ENCODE measurements at regions not wholly inside any gene's neighbourhood (a gene's known extent, or its start where the extent isn't known, plus 50 kb on each side); places are given as distances from the start of the nearest gene placed in this dataset.
"Not testable (repeated sequence)": the region's sequence is repeated elsewhere in the genome, so short reads cannot be mapped to it uniquely, and the experiment has no call there.

DNA sequence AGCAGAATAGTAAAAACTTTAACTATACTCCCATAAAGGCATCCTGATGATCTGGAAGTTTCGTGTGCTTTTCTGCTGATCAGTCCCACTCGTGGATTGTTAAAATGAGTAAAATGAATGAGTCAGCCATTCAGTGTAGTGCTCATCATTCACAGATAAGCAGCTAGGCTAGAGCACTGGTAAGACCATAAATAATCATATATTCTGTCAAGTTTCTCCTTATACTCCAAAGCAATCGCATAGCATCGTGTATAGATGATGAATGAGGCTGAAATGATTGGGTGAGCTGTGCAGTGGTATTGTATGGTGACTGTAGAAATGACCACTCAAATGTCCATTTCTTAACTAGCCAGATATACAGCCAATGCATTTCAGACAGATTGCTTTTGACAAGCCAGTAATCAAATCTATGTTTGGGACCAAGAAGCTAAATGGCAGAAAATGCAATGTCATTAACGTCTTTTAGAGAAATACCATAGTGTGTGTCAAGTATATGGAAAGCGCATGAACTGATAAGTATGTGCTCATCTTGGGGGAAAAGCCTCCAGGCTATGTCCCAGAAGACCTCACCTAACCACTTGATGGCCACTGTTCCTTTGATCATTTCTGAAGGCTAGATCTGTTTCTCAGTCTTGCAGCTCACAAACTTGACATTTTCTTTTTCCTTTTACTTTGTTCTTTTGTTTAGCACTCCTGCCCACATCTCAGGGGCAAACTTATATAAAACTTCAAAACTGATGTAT, 227.2 kb upstream of the FAM3C start:
- DNase-seq (ENCODE audit: low read depth in 1 of 2, low spot score in 1 of 2) = no peak

DNA sequence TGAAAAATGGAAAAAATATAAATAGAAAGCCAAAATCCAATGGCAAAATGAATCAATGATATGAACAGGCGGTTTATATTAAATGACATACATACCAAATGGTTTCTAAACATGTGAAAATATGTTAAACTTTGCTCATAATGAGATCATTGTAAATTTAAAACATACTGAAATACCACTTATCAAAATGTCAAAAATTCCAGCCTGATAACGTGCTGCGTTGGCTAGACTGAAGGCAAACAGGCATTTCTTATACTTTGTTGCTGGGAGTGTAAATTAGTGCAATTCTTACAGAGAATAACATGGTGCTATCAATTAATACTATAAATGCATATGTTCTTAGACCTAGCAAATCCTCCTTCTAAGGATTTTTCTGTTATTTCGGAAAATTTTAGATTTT, 225.8 kb upstream of the FAM3C start:
- DNase-seq (ENCODE audit: low read depth in 1 of 2, low spot score in 1 of 2) = no peak

DNA sequence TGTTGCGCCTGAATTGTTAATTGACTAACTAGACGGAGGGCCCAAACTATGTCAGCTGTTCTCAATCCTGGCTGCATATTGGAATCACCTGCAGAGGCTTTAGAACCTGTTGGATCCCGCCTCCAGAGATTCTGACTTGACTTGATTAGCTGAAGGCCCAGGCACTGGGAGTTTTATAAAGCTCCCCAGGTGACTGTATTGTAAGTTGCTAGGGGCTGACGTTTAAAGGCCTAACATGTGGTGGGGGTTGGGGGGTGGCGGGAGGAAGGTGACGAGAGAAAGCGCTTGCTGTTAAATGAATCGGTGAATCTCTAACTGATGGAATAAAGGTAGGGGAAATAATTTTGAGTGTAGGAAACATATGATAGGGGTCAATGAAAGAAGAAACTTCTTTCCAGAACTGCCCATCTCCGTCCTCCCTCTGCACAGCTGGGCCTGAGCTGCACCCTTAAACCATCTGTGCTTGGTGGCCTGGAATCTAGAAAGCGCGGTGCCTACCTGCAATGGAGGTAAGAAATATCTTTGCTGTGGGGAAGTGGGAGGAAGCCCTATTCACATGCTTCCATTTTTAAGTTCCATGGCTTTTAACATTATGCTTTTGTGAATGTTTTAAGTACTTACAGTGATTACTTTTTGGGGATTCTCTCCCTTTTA, 225.0 kb upstream of the FAM3C start:
- DNase-seq (ENCODE audit: low read depth in 1 of 2, low spot score in 1 of 2) = no peak

DNA sequence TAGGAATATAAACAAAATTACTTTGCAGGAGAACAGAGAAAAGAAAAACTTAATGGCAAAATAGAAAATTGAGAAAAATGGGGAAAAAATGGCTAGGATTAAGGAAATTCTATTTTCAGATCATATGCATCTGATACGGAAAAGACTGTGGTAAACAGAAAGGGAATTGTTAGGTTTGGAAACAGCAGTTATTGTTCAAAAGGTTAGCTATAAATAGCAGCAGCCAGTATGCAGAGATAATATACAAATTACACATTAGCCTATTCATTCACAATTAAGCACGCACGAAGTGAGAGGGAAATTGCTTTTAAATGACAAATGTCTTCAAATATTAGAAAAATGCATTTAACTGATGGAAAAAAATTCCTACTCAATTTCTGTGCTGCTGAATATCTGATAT, 224.1 kb upstream of the FAM3C start:
- no peak for DNase-seq (ENCODE audit: low read depth in 1 of 2, low spot score in 1 of 2)

DNA sequence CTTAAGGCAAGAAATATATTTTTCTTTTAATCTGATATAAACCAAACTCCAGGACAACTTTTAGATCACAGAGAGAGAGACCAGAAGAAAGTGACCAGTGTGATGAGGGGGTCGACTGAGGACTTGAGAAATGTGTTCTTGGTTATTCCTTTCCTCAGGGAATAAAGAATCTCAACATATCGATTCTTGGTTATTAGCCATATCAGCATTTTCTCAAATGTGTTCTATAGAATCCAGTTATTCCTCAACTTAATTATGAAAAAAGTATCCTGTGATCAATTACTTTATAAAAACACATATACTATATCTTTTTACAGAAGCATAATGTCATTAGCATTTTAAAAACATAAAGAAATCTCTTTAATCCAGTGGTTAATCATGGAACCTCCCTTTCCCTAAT, 222.1 kb upstream of the FAM3C start:
- DNase-seq (ENCODE audit: low read depth in 1 of 2, low spot score in 1 of 2) = no peak

DNA sequence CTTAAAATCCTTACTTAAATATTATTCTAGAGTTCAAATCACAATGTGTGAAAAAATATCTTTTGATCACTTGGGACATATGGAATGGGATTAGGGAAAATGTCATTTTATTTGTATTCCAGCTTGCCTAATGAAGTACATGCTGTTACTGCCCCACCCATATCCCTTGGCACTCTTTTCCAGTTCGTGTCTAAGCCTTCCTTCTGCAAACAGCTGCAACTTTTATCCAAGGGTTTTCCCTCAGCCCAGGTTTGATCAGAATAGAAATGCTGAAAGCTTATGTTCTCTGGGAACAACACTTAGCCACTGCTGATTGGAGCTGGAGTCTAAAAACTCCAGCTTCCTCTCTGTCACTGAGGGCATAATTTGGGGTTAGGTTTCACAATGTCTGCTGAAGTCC, 214.1 kb upstream of the FAM3C start:
- DNase-seq (ENCODE audit: low read depth in 1 of 2, low spot score in 1 of 2) = no peak

DNA sequence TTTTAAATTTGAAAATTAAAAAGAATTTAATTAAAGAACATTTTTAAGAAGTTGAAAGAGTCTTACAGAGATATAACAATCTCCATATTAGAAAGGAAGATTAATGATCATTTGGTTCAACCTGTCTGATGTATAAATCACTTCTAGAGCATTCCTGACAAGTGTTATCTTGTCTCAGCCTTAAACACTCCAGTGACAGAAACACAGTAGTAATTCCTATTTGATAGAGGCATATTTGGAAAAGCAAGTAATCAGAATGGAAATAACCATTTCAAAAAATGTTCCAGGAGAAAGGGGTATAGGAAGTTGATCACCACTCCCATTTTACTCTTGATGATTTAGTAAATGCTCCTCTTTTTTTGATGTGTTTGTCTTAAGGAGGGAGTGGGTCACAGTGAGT, 213.1 kb upstream of the FAM3C start:
- no peak for DNase-seq (ENCODE audit: low read depth in 1 of 2, low spot score in 1 of 2)

DNA sequence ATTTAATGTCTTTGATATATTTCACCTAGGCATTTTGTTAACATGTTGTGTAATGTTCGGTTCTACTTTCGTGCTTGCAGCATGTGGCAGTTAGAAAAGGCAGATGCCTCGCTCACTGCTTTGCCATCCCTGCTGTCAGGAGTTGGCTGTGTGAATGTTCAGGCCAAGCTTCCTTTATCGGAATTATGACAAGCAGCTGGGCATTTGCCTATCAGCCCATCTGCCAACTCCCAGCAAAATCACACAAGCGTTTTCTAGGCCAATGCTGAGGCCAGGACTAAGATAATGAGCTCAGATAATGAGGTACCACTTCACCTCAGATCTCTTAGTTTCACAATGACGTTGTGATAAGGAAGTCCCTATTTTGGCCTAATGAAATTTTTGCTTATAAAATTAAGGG, 212.7 kb upstream of the FAM3C start:
- no peak for DNase-seq (ENCODE audit: low read depth in 1 of 2, low spot score in 1 of 2)

DNA sequence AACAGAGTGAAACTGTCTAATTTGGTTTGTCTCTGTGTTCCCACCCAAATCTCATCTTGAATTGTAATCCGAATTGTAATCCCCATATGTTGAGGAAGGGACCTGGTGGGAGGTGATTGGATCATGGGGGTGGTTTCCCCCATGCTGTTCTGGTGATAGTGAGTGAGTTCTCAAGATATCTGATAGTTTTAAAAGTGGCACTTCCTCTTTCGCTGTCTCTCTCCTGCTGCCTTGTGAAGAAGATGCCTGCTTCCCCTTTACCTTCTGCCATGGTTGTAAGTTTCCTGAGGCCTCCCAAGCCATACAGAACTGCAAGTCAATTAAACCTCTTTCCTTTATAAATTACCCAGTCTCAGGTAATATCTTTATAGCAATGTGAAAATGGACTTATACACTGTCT, 212.1 kb upstream of the FAM3C start:
- DNase-seq (ENCODE audit: low read depth in 1 of 2, low spot score in 1 of 2) = not testable (repeated sequence)

DNA sequence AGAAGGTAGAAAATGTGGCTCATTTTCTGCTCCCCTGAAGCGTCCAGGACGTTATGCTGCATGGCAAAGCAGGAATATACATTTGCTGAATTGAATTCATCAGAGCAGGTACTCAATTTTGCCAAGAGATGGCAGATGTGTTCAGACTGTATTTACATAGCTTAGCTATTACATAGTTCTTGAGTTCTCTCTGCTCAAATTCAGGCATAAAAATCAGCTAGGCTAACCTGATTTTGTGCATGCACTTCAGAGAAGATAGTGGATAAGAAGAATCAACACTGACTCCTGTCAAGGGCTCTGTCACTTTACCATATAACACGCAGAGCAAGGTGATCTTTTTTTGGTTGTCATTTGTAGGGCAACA, 209.2 kb upstream of the FAM3C start:
- DNase-seq (ENCODE audit: low read depth in 1 of 2, low spot score in 1 of 2) = no peak

DNA sequence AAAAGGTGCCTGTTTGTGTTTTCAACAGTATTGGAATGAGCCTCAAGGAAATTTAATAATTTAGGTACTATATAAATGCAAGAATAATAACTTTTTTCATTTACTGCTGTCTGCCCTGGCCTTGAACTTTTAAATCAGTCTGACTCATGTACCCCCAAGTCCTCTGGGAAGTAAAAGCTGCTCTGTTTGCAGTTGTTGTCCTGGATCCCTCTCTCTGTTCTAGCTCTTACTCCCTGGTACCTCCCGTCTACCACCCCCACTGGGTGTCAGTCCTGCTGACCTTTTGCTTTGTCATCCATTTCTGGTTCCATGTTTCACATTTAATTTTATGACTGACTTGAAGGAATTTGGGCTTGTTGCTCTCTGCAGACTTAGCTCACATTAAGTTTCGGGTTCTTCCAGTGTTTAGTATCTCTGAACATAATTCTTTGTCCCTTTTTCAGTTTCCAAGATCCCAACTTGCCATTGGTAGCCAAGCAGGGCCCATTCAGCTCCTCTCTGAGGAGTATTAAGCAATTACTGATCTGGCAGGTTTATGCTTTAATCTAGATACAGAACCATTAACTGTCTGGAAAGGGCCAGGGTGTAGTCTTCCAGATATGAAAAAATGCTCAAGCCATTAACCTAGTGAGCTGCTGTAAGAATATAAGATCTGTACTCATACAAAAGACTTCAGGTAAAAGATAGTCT, 208.7 kb upstream of the FAM3C start:
- DNase-seq (ENCODE audit: low read depth in 1 of 2, low spot score in 1 of 2) = no peak

DNA sequence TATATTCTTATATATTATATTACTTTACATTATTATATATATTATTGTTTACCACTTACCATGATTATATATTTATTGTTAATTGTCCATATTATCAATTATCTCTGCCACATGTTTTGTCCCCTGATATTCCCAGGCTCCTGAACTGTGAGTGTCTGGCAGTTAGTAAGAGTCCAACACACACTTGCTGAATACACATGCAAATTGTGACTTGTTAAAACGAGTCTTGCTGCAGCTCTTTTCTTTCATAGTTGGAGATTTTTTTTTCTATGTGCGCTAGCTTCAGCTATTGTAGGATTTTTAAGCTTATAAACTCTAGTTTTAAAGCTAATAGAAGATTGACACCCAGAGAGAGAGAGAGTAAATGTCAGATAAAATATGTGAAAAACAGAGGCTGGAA, 207.8 kb upstream of the FAM3C start:
- no peak for DNase-seq (ENCODE audit: low read depth in 1 of 2, low spot score in 1 of 2)

DNA sequence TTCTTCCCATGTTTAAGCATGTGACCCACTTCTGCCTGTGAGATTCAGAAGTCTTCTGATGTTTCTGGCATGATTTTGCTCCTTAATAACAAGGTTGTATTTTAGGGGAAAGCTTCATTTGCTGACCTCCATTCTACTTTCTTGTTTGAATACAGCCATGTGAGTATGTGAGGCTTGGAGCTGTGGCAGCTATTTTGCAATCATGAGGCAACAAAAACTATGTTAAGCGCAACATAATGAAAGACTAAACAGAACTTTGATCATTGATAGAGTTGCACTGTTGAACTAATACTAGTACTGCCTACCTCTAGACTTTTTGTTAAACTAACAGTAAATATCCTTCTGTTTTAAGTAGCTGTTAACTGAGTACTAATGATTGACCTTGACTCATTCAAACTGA, 203.8 kb upstream of the FAM3C start:
- no peak for DNase-seq (ENCODE audit: low read depth in 1 of 2, low spot score in 1 of 2)

DNA sequence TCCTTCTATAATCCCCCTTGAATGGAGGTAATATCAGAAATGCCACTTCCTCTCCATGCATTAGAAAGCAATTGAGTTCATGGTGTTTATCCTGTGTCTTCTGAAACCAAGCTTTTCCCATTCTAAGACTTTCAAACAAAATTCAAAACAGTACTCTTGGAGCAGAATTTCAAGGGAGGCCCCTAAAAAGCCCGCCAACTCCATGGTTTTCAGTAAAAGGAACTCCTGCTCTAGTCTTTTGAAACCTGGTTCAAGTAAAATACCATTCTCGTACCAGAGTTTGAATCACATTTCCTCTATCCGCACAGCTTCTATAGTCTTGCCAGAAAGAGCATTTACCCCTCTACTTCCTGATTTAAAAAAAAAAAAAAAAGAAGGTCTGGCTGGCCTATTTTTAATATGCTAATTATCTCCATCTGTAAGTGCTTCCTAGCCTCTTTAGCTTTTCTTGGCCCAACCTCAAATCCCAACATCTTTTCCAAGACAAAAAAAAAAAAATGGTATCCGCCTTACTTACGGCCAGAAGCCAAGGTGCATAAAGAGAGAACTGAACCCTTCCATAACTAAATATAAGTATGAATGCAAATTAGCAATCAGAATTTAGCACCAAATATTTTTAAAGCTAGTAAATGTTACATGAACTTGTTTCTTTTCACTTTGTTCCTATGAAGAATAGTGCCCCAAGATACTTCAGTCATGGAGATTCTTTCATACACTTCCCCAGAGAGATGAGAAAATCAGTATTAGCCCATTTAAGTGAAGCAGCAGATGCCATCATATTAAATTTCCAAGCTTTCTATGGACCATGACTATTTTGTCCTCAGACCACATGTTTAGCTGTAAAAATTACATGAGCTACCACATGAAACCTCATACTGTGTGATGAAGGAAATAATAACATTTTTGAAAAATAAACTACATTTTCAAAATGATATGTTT, 199.9 kb upstream of the FAM3C start:
- DNase-seq (ENCODE audit: low read depth in 1 of 2, low spot score in 1 of 2) = no peak

DNA sequence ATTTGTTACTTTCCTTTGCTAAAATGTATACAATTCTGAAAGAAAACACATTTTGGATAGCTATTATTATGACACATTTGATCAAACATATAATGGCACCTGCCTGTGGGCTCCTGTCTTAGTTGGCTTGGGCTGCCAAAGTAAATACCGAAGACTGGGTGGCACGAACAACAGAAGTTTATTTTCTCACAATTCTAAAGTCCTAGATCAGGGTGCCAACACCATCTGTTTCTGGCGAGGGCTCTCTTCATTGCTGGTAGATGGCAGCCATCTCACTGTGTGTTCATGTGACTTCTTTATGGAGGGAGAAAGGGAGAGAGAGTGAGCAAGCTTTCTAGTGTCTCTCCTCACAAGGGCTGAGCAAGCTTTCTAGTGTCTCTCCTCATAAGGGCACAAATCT, 195.8 kb upstream of the FAM3C start:
- no peak for DNase-seq (ENCODE audit: low read depth in 1 of 2, low spot score in 1 of 2)

DNA sequence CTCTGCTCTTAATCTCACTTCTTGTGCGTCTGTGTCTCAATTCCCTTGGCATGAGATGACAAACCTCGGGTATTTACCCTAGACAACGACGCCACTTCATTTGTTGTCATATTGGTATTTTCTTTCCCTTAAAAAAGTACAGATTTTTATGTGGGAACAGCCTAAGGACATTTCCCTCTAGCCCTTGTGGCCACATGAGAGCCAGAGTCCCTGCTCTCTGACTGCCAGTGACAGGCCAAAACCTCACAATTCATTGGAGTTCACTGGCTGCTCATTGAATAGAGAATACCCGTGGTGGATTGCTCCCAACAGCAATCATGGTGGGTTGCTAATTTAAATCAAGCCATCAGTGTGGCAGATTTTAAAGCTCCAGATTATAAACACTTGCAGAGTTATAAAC, 191.3 kb upstream of the FAM3C start:
- DNase-seq (ENCODE audit: low read depth in 1 of 2, low spot score in 1 of 2) = no peak

DNA sequence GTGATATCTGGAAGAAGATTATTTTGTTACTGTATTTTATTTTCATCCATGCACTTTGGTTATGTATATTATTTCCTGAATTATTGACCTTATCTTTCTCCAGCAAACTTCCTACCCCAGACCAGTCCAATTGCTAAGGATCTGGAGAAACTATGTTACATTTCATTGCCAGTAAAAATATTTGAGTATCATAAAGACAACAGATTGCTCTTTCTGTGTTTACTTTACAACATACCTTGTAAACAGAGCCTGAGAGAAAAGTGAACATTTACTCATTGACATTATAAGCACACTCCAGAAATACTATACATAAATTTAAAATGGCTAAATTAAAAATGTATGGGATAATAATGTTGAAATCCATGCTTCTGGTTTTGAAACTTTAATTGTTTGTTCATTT, 186.2 kb upstream of the FAM3C start:
- no peak for DNase-seq (ENCODE audit: low read depth in 1 of 2, low spot score in 1 of 2)

DNA sequence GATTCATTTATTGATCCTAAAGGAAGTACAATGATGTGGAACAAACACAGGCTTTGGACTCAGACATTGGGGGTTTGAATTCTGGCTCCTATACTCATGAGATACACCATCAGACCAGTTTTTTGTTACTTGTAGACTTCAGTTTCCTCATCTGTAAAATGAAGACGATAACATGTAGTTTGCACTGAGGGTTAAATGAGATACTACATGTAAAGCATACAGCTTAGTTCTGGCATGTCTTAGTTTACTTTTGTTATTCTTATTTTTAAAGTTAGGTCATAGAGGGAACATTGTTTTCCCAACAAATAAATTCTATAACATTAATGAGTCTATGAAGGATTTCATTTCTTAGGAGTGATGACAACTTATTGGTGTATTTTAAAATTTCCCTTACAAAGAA, 183.5 kb upstream of the FAM3C start:
- DNase-seq (ENCODE audit: low read depth in 1 of 2, low spot score in 1 of 2) = no peak

DNA sequence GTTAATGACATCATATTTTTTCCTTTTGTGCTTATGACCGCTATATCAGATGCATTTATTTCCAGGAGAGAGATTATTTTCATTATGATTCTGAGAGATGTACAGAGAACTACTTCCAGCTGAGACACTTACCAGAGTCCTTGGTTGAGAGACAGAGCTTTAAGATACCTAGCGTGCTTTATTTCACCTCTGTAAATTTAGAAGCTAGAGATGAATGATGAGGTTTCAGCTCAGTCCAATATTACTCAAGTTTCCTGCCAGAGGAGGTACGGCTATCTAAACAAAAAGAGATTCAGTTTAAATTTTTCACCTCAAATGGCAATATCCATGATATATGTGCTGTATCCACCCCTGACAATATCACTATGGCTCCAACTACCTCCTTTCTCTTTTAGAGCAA, 182.6 kb upstream of the FAM3C start:
- DNase-seq (ENCODE audit: low read depth in 1 of 2, low spot score in 1 of 2) = no peak

DNA sequence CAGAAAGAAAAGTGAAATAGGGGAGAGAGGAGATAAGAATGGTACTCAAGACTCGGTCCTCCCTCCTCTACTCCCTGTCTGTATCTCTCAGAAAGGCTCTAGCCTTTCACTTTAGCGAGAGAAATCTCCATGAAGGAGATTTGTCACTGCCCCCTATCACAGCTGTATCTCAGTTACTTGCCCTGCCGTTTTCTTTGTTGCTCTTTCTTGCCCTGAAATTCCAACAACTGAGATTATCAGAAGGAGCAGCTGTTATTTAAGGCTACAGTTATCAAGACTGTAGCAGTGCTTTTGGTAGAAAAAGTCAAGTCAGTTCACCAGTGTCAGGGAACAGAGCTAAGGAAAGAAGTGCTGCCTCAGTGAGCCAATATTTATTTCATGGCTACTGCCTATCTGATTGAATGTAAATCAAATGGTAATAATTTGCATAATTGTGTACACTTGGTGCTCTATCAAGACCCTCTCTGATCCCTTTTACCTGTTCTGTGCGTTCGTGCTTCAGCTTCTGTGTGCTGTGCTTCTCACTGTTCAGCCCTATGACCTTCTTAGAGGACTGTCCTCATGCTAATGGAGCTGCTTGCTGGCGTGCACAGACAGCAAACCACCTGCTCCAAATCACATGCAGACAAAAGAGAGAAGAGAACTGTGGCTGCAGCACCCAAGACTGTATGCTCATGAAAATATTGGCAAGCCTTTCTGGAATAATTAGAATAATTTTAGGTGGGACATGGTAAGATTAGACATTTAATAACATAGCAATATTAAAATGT, 180.2 kb upstream of the FAM3C start:
- DNase-seq (ENCODE audit: low read depth in 1 of 2, low spot score in 1 of 2) = no peak
